ENCODE measurements at regions not wholly inside any gene's neighbourhood (a gene's known extent, or its start where the extent isn't known, plus 50 kb on each side); places are given as distances from the start of the nearest gene placed in this dataset.

- TF ChIP-seq CTCF (conservative IDR thresholded peaks at IDR 0.05; ENCODE audit: low read depth, low read length): no peak
- no peaks in the 10 kb centered on the region for H3K4me1 ChIP-seq (ENCODE audit: low read depth, poor library complexity, severe bottlenecking)
Observed at GRCh38 chr14:56036353-56036752, 81.9 kb upstream of the PELI2 start.

GRCh38 chr14:56040121-56040520 lies 78.1 kb upstream of the PELI2 start:
- H3K79me2 ChIP-seq (ENCODE audit: insufficient read depth, low read depth): no peaks in the 10 kb centered on the region

More at GRCh38 chr14:56036353-56036752, 81.9 kb upstream of the PELI2 start:
- no peak overlapping the region for H3K4me2 ChIP-seq
- H3K27ac ChIP-seq: no peak overlapping the region
- no peaks in the 10 kb centered on the region for H4K20me1 ChIP-seq (ENCODE audit: insufficient read depth)
- H3K79me2 ChIP-seq (ENCODE audit: insufficient read depth, low read depth): no peaks in the 10 kb centered on the region
- H2AFZ ChIP-seq (ENCODE audit: low read depth): no peak overlapping the region
- H3K27me3 ChIP-seq (ENCODE audit: insufficient read depth, low read depth): no peaks in the 10 kb centered on the region
- H3K9ac ChIP-seq: no peak overlapping the region
- H3K4me3 ChIP-seq (IDR thresholded peaks at IDR 0.05; ENCODE audit: insufficient read depth, low read depth, low read length): no peak overlapping the region
- no peaks in the 10 kb centered on the region for H3K36me3 ChIP-seq (ENCODE audit: insufficient read depth)

GRCh38 chr14:56044196-56044595 lies 74.0 kb upstream of the PELI2 start:
- Histone ChIP-seq H2AFZ (ENCODE audit: low read depth) (no peak overlapping the region), H3K4me1 (ENCODE audit: low read depth, poor library complexity, severe bottlenecking) (no peaks in the 10 kb centered on the region), H3K4me3 (IDR thresholded peaks at IDR 0.05; ENCODE audit: insufficient read depth, low read depth, low read length) (no peak overlapping the region), H3K4me2 (no peak overlapping the region), H3K9ac (no peak overlapping the region), H3K36me3 (ENCODE audit: insufficient read depth) (no peaks in the 10 kb centered on the region), H3K79me2 (ENCODE audit: insufficient read depth, low read depth) (no peaks in the 10 kb centered on the region), H3K27ac (no peak overlapping the region), H4K20me1 (ENCODE audit: insufficient read depth) (no peaks in the 10 kb centered on the region), H3K27me3 (ENCODE audit: insufficient read depth, low read depth) (no peaks in the 10 kb centered on the region)
- TF ChIP-seq CTCF (conservative IDR thresholded peaks at IDR 0.05; ENCODE audit: low read depth, low read length): no peak

More at GRCh38 chr14:56040121-56040520, 78.1 kb upstream of the PELI2 start:
- H3K4me2 ChIP-seq: no peak overlapping the region
- no peak overlapping the region for H3K27ac ChIP-seq
- no peaks in the 10 kb centered on the region for H3K36me3 ChIP-seq (ENCODE audit: insufficient read depth)
- H3K27me3 ChIP-seq (ENCODE audit: insufficient read depth, low read depth): no peaks in the 10 kb centered on the region
- H4K20me1 ChIP-seq (ENCODE audit: insufficient read depth): no peaks in the 10 kb centered on the region
- TF ChIP-seq CTCF (conservative IDR thresholded peaks at IDR 0.05; ENCODE audit: low read depth, low read length): no peak
- no peak overlapping the region for H3K9ac ChIP-seq
- no peaks in the 10 kb centered on the region for H3K4me1 ChIP-seq (ENCODE audit: low read depth, poor library complexity, severe bottlenecking)
- no peak overlapping the region for H2AFZ ChIP-seq (ENCODE audit: low read depth)
- H3K4me3 ChIP-seq (IDR thresholded peaks at IDR 0.05; ENCODE audit: insufficient read depth, low read depth, low read length): no peak overlapping the region

GRCh38 chr14:56046546-56046945 lies 71.7 kb upstream of the PELI2 start:
- H3K4me3 ChIP-seq (IDR thresholded peaks at IDR 0.05; ENCODE audit: insufficient read depth, low read depth, low read length): no peak overlapping the region
- no peak overlapping the region for H3K27ac ChIP-seq
- H3K4me1 ChIP-seq (ENCODE audit: low read depth, poor library complexity, severe bottlenecking): no peaks in the 10 kb centered on the region

More at GRCh38 chr14:56046546-56046945, 71.7 kb upstream of the PELI2 start:
- TF ChIP-seq CTCF (conservative IDR thresholded peaks at IDR 0.05; ENCODE audit: low read depth, low read length): no peak
- no peak overlapping the region for H2AFZ ChIP-seq (ENCODE audit: low read depth)
- no peaks in the 10 kb centered on the region for H3K79me2 ChIP-seq (ENCODE audit: insufficient read depth, low read depth)
- no peaks in the 10 kb centered on the region for H3K36me3 ChIP-seq (ENCODE audit: insufficient read depth)
- H3K4me2 ChIP-seq: no peak overlapping the region
- H3K9ac ChIP-seq: no peak overlapping the region
- no peaks in the 10 kb centered on the region for H3K27me3 ChIP-seq (ENCODE audit: insufficient read depth, low read depth)
- H4K20me1 ChIP-seq (ENCODE audit: insufficient read depth): no peaks in the 10 kb centered on the region

Data from KMS-11 (cell line).